ENCODE measurements at regions not wholly inside any gene's neighbourhood (a gene's known extent, or its start where the extent isn't known, plus 50 kb on each side); places are given as distances from the start of the nearest gene placed in this dataset.

- Histone ChIP-seq H3K36me3 (replicated peaks; ENCODE audit: insufficient read depth, low read depth) (no peaks in the 10 kb centered on the region), H3K4me1 (ENCODE audit: insufficient read depth) (peaks cover 31% of the 10 kb centered on the region), H3K4me3 (no peak overlapping the region), H3K9me3 (ENCODE audit: low read depth) (no peaks in the 10 kb centered on the region), H3K27ac (peak overlapping the region; percentile 14), H3K27me3 (no peaks in the 10 kb centered on the region), H3K79me2 (no peaks in the 10 kb centered on the region), H4K20me1 (ENCODE audit: insufficient read depth, poor library complexity, severe bottlenecking) (no peaks in the 10 kb centered on the region), H2AFZ (no peak overlapping the region), H3K4me2 (no peak overlapping the region), H3K9me2 (replicated peaks; ENCODE audit: insufficient read depth) (no peaks in the 10 kb centered on the region)
- TF ChIP-seq EZH2phosphoT487 (IDR thresholded peaks at IDR 0.05; ENCODE audit: low read depth, severe bottlenecking, unreplicated experiment), result no peak
- TF ChIP-seq CTCF (IDR thresholded peaks at IDR 0.05; ENCODE audit: poor library complexity), result no peak
- TF ChIP-seq EZH2 (IDR thresholded peaks at IDR 0.05; ENCODE audit: borderline replicate concordance), result no peak
- DNase-seq (ENCODE audit: low spot score), result no peak
Observed at GRCh38 chr2:150976604-150977003, 285.1 kb downstream of the RBM43 start.

GRCh38 chr2:150974864-150975263 is 286.8 kb downstream of the RBM43 start:
- Histone ChIP-seq H3K4me3 (no peak overlapping the region), H3K27ac (no peak overlapping the region), H3K9me2 (replicated peaks; ENCODE audit: insufficient read depth) (no peaks in the 10 kb centered on the region), H3K4me2 (no peak overlapping the region), H3K27me3 (no peaks in the 10 kb centered on the region), H3K9me3 (ENCODE audit: low read depth) (no peaks in the 10 kb centered on the region), H4K20me1 (ENCODE audit: insufficient read depth, poor library complexity, severe bottlenecking) (no peaks in the 10 kb centered on the region), H3K36me3 (replicated peaks; ENCODE audit: insufficient read depth, low read depth) (no peaks in the 10 kb centered on the region), H3K4me1 (ENCODE audit: insufficient read depth) (peaks cover 26% of the 10 kb centered on the region), H3K79me2 (no peaks in the 10 kb centered on the region), H2AFZ (no peak overlapping the region)
- DNase-seq (ENCODE audit: low spot score), result no peak
- no peak for TF ChIP-seq EZH2phosphoT487 (IDR thresholded peaks at IDR 0.05; ENCODE audit: low read depth, severe bottlenecking, unreplicated experiment)
- TF ChIP-seq EZH2 (IDR thresholded peaks at IDR 0.05; ENCODE audit: borderline replicate concordance), result no peak
- TF ChIP-seq CTCF (IDR thresholded peaks at IDR 0.05; ENCODE audit: poor library complexity), result no peak

GRCh38 chr2:150974234-150974633 is 287.4 kb downstream of the RBM43 start:
- Histone ChIP-seq H3K9me2 (replicated peaks; ENCODE audit: insufficient read depth) (no peaks in the 10 kb centered on the region), H3K4me3 (no peak overlapping the region), H4K20me1 (ENCODE audit: insufficient read depth, poor library complexity, severe bottlenecking) (no peaks in the 10 kb centered on the region), H3K4me1 (ENCODE audit: insufficient read depth) (peaks cover 26% of the 10 kb centered on the region), H3K27ac (no peak overlapping the region), H3K4me2 (no peak overlapping the region), H3K27me3 (no peaks in the 10 kb centered on the region), H3K79me2 (no peaks in the 10 kb centered on the region), H2AFZ (no peak overlapping the region), H3K9me3 (ENCODE audit: low read depth) (no peaks in the 10 kb centered on the region), H3K36me3 (replicated peaks; ENCODE audit: insufficient read depth, low read depth) (no peaks in the 10 kb centered on the region)
- TF ChIP-seq EZH2phosphoT487 (IDR thresholded peaks at IDR 0.05; ENCODE audit: low read depth, severe bottlenecking, unreplicated experiment), result no peak
- no peak for TF ChIP-seq EZH2 (IDR thresholded peaks at IDR 0.05; ENCODE audit: borderline replicate concordance)
- no peak for TF ChIP-seq CTCF (IDR thresholded peaks at IDR 0.05; ENCODE audit: poor library complexity)
- WGBS (ENCODE audit: low lambda C conversion rate, missing lambda C conversion rate), result 82% methylated on average over 1 of the region's 1 CpG
- no peak for DNase-seq (ENCODE audit: low spot score)

GRCh38 chr2:150971910-150972309 is 289.8 kb downstream of the RBM43 start:
- Histone ChIP-seq H3K9me2 (replicated peaks; ENCODE audit: insufficient read depth) (no peaks in the 10 kb centered on the region), H3K36me3 (replicated peaks; ENCODE audit: insufficient read depth, low read depth) (no peaks in the 10 kb centered on the region), H3K27ac (peak overlapping the region; percentile 65), H2AFZ (no peak overlapping the region), H4K20me1 (ENCODE audit: insufficient read depth, poor library complexity, severe bottlenecking) (no peaks in the 10 kb centered on the region), H3K79me2 (no peaks in the 10 kb centered on the region), H3K4me3 (no peak overlapping the region), H3K27me3 (no peaks in the 10 kb centered on the region), H3K4me1 (ENCODE audit: insufficient read depth) (peaks cover 17% of the 10 kb centered on the region), H3K9me3 (ENCODE audit: low read depth) (no peaks in the 10 kb centered on the region), H3K4me2 (peak overlapping the region; percentile 22)
- no peak for DNase-seq (ENCODE audit: low spot score)
- 62% methylated on average over 3 of the region's 3 CpGs for WGBS (ENCODE audit: low lambda C conversion rate, missing lambda C conversion rate)
- TF ChIP-seq EZH2phosphoT487 (IDR thresholded peaks at IDR 0.05; ENCODE audit: low read depth, severe bottlenecking, unreplicated experiment) (no peak), EZH2 (IDR thresholded peaks at IDR 0.05; ENCODE audit: borderline replicate concordance) (no peak), CTCF (IDR thresholded peaks at IDR 0.05; ENCODE audit: poor library complexity) (no peak)
